T follicular helper cell (primary cell): ENCODE measurements at regions not wholly inside any gene's neighbourhood (a gene's known extent, or its start where the extent isn't known, plus 50 kb on each side); places are given as distances from the start of the nearest gene placed in this dataset.

Experiments used
- DNase-seq: peaks from one replicate; pipeline ENCODE4 v3.0.0-alpha.2; 2020; ENCODE audit warnings: low read depth

GRCh38 chr18:77857678-77858655 lies 608.3 kb downstream of the GALR1 start:
- DNase-seq: no peak

DNA sequence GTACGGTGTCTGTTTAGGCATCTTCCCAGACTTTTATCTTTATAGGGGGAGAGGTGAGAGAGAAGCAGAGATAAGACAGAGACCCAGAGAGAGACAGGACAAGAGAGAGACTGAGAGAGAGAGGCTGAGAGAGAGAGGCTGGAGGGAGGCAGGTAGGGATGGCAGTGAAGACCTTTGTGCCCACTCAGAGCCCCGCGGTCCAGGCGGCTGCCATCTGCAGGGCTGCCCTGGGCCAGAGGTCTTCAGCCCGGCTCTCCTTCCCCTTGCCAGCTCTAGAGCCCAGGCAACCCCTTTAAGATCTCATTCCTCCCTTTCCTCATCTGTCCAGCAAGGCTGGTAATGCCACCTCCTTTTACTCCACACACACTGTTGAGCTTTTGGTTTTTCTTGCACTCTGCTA lies 610.0 kb downstream of the GALR1 start:
- no peak for DNase-seq

DNA sequence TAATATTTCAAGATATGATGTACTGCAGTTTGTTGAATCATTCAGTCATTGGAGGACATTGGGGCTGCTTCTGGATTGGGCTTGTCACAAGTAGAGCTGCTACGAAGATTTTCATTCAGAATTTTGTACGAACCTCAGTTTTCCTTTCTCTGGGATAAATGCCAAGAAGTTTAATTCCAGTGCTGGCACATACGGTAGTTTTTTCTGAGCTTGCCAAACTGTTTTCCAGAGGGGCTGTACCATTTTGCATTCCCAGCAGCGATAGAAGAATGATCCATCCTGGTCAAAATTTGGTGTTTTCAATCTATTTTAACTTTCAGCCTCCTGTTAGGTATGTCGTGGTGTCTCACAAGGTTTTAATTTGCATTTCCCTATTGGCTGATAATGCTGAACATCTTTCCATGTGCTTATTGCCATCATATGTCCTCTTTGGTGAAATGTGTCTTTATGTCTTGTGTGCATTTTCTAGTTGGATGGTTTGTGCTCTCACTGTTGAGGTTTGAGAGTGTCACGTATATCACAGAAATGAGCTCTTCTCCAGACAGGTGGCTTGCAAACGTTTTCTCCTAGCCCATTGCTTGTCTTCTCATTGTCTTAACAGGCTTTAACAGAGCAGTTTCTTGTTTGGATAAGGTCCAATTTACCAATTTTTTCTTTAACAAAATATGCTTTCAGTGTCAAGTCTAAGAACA lies 612.6 kb downstream of the GALR1 start:
- no peak for DNase-seq

- DNase-seq: no peak
These were observed 616.2 kb downstream of the GALR1 start for GRCh38 chr18:77865853-77866252.

DNA sequence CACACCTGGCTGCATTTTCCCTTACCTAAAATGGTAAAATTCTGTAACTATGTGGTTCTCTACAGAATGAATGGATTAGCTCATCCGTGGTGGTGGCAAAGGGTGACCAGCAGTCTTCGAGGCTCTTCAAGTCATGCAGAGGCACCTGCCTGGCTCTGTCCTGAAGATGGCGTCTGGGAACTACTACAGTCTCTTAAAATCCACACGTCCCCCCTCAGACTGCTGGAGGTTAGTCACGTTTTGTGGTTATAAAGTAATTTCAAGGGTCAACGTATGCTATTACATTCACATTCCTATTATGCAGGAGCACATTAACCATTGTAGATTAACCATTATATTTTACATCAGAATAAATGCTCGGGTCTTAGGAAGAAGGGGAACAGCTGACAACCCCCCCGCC lies 616.7 kb downstream of the GALR1 start:
- no peak for DNase-seq

DNA sequence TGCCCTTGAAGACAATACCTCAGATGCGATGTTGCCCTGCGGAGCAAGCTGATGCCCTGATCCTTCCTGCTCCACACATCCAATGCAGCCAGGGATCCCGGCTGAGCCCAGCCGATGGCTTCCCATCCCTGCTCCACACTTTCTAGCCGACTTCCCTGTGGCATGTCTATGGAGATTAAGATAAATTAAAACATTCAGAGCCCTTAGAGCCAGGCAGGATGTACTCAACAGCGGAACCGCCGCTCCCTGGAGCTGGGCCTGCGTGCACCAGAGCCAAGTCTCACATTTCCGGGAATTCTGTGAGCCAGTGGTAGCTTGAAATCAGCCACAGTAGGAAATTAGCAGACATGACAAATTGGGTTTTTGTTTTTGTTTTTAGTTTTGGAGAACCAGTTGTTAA lies 620.6 kb downstream of the GALR1 start:
- no peak for DNase-seq

DNA sequence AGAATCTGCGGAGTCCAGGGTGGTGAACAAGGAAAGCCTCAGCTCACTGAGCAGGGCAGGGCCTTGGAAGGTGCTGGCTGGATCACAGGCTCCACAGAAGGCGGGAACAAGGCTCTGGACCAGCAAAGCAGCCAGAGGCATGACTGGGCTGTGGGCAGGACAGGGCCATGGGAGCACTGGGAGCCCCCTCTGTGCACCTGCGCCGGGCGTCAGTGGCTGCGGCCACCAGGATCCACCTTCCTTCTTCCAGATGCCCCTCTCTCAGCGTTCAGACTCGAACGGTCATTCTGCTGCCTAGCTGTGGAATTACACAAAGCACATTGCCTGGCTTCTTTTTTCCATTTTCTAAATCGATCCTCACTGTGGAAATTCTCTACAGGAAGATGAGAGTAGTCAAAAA lies 621.2 kb downstream of the GALR1 start:
- DNase-seq: no peak

DNA sequence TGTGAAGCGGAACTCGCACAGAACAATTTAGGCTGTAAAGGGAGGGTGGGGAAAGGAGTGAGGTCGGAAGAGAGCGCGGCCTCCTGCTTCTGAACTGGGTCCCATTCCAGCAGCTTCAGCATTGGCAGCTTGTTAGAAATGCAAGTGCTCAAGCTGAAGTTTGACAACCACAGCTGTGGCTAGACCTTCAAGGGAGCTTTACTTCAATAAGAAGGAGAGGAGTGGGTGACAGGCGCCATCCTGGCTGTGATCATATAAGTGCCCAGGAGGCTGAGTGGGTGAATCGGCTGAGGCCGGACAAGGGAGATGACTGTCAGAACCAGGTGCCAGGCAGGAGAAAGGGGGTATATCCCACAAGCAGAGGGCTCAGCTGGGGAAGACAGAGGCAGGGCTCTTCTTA lies 622.5 kb downstream of the GALR1 start:
- no peak for DNase-seq

GRCh38 chr18:77876319-77876865 lies 626.7 kb downstream of the GALR1 start:
- no peak for DNase-seq

DNA sequence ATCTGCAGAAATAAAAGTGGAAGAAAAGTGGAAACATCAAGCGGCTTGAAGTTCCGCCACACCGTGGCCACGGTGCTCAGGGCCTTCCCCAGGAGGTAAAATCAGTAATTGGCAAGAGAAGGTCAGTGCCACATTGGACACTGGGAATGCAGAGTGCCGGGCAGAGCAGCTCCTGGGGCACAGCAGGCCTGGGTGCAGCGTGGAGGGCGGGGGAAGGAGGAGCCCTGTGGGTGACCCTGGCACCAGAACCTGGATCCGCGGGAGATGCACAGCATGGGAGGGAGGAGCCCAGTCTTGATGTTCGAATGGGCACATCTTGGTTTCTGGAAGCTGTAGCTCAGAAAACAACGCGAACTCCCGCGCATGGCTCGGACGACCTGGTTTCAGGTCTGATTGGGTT lies 630.2 kb downstream of the GALR1 start:
- no peak for DNase-seq

GRCh38 chr18:77884454-77884853 lies 634.8 kb downstream of the GALR1 start:
- no peak for DNase-seq

DNA sequence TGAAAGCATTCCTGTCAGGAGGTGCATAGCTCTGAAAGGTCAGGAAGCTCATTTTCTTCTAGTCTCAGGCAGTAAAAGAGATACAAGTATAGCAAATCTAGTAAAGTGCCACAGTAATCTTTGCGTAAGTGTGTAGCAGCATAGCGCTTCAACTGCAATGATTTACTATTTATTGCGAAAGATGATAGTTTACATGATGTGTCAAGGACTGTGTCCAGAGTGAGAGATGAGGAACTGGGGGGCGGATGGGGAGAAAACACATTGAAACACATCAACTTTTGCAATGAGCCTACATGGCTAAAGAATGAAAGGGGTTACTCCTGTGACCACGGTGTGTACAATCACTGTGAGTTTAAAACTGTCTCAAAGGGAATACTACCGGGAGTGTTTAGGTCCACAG lies 644.4 kb downstream of the GALR1 start:
- DNase-seq: no peak

DNA sequence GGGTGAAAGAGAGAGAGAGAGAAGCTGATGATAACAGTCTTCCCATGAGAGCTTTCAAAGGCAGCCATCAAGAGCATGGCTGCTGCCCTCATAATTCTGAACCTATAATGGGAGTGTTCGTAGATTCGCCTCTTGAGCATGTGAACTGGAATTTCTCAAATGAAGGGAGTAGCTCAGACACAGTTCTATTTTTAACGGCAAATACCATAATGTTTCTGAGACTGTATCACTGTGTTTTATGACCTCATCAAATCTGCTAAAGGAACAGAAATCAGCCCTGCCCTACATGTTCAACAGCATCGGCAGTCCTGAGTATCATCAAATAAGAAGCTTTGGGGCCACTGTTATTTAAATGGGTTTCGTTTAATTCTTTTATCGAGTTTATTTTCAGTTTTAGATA lies 645.6 kb downstream of the GALR1 start:
- DNase-seq: no peak

- no peak for DNase-seq
These were observed 647.1 kb downstream of the GALR1 start for GRCh38 chr18:77896586-77897252.

DNA sequence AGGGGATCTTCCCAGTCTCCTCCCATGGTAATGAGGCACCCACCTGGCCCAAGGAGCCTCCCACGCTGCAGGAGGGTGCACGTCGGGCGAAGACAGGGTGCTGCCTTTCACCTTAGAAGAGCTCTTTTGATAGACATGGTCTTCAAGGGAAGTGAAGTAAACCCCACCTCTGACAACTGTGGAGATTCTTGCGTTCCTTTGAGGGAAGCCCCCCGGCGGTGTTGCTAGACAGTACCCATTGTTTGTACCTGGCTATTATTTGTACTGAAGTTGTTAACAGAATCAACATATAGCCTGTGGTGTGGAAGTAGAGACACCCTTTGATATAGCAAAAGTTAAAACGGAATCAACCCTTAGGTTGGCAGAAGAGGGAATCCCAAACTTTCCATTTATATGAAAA lies 648.0 kb downstream of the GALR1 start:
- DNase-seq: no peak

DNA sequence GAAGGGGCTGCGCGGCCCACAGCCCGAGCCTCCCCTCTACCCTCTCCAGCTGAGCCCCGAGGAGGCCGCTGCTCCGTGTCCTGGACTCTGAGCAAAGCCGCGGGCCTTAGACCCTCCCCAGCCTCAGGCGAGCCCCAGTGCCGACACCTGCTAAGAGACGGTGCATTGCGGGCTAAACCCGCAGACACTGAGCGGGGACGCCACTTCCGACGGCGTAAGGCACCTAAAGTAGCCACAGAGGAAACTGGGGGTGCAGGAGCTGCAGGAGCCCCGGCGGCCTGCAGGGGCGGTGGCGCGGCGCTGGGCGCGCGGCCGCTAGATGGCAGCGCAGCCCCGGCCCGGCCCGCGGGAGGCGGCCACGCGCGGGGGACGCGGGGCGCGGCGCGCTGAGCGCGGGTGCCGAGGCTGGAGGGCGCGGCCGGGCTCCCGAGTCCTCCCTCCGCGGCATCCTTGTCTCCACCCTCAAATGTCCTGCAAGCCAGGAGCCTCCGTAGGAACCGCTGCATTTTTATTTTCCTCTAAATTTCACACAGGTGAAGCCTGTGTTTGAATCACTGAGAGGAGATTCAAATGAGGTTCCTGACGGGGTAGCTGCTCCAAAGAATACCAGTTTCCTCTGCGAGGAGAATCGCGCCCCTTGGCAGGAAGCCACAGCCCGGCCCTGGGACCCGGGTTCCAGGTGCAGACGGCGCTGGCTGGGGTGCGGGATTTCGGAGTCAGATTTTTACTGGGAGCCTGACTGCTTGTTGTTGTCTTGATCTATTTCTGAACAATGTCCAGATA lies 650.5 kb downstream of the GALR1 start:
- peak; percentile 25 for DNase-seq

GRCh38 chr18:77905011-77905410 lies 655.4 kb downstream of the GALR1 start:
- no peak for DNase-seq

DNA sequence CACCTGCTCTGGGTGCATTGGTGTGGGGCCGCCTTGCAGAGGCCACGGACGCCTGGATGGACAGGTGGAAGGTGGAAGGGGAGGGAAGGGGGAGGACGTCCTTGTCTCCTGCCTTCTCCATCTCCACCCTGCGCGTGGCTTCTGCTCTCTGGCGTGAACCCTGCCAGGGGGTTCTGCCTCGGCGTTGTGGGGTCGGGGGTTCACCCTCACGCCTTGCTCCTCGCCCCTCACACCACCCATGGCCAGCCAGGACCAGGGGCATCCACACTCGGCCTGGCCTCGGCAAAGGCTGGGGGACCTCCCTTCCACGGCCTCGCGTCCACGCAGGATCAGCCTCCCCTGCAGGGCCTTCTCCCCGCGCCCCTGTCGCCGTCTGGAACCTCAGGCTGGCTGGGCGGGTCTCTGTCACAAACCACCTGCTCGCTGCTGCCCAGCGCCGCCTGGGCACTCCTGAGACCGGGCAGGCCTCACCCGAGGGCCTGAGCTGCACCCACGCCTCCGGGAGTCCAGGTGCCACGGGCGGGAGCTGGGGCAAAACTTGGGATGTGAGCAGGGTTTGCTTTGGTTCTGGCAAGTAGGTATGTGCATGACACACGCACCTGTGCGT lies 655.9 kb downstream of the GALR1 start:
- no peak for DNase-seq

DNA sequence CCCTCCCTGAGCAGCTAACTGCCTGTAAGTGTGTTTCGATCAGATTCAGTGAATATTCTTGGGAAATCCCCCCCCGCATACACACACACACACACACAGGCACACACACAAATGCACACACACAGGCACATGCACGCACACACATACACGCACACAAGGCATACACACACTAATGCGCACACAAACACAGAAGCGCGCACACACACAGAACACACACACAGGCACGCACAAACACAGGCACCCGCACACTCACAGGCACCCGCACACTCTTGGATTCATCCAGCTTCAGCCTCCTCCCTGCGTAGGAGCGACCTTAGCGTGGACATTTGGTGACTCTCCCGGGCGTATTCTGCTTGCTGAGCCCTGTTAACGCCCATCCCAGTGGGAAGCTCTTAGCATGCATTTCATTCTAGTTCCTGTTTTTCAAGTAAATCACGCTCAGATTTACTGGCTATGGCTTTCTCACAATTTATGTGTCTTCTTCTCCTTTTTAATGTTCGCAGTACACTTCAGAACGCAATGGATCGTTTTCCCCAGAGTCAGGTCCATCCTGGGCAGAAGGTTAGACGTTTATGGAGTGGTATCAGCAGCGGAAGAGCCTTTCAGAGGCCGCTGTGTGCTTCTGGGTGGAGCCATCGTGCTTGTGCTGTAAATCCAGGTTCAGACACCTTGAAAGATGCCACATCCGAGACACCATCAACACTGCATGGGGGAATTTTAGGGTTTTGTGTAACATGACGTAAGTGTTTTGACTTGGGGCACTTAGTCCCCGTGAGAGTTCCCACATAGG lies 656.6 kb downstream of the GALR1 start:
- DNase-seq: no peak

DNA sequence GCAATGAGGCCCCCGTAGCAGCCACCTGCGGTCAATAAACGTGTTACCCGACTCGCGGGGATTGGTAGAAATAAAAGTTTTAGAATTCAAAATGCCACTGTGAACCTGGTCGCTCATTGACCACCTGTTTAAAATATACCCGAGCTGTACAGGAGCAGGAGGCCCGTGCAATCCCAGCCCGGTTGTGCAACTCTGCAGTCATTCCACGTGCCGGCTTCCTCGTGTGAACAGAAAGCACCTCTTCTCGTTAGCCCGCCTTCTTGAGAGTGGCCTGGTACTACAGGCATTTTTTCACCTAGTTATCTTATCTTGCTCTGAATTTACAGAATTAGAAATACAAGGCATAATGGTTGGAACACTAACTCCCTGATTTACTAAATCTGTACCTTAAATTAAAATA lies 660.7 kb downstream of the GALR1 start:
- no peak for DNase-seq
